Liver (tissue), 3 donors: ENCODE measurements at regions not wholly inside any gene's neighbourhood (a gene's known extent, or its start where the extent isn't known, plus 50 kb on each side); places are given as distances from the start of the nearest gene placed in this dataset.

ENCODE experiments used
- CTCF ChIP-seq: fragments of 150-350 bp; IDR thresholded peaks from 2 replicates; pipeline ENCODE4 v1.5.1; 2017; ENCODE audit warnings: improper control_type of control experiment, low read depth, low read length; ENCODE audit not compliant: missing input control
- HNF4A ChIP-seq, 2 donors: conservative IDR thresholded peaks; 2 replicates each; pipeline ENCODE4 v1.6.1; 2016; ENCODE audit warnings: antibody characterized with exemption in 2 of 2, mild to moderate bottlenecking in 2 of 2
- MAX ChIP-seq: IDR thresholded peaks from 2 replicates; pipeline ENCODE4 v1.6.1; 2016; ENCODE audit warnings: antibody characterized with exemption
- RXRA ChIP-seq, 2 donors: IDR thresholded peaks; 2 replicates each; pipeline ENCODE4 v1.6.1; 2017 to 2018; ENCODE audit warnings: antibody characterized with exemption in 2 of 2, mild to moderate bottlenecking in 1 of 2
- SP1 ChIP-seq: IDR thresholded peaks from 2 replicates; pipeline ENCODE4 v1.6.1; 2018; ENCODE audit warnings: antibody characterized with exemption, mild to moderate bottlenecking
- YY1 ChIP-seq: IDR thresholded peaks from 2 replicates; pipeline ENCODE4 v1.6.1; 2016; ENCODE audit warnings: antibody characterized with exemption, mild to moderate bottlenecking
- ZBTB33 ChIP-seq: IDR thresholded peaks from 2 replicates; pipeline ENCODE4 v1.6.1; 2016; ENCODE audit warnings: antibody characterized with exemption
- donor health status: healthy.
- donor health status: healthy.

GRCh38 chr3:65246561-65246960 is 558.8 kb upstream of the ADAMTS9 start:
- TF ChIP-seq RXRA (IDR thresholded peaks at IDR 0.05) (no peak), ZBTB33 (no peak), YY1 (no peak), CTCF (no peak), MAX (no peak), HNF4A (conservative IDR thresholded peaks at IDR 0.05) (no peak), SP1 (no peak)
